ENCODE measurements at regions not wholly inside any gene's neighbourhood (a gene's known extent, or its start where the extent isn't known, plus 50 kb on each side); places are given as distances from the start of the nearest gene placed in this dataset.

DNA sequence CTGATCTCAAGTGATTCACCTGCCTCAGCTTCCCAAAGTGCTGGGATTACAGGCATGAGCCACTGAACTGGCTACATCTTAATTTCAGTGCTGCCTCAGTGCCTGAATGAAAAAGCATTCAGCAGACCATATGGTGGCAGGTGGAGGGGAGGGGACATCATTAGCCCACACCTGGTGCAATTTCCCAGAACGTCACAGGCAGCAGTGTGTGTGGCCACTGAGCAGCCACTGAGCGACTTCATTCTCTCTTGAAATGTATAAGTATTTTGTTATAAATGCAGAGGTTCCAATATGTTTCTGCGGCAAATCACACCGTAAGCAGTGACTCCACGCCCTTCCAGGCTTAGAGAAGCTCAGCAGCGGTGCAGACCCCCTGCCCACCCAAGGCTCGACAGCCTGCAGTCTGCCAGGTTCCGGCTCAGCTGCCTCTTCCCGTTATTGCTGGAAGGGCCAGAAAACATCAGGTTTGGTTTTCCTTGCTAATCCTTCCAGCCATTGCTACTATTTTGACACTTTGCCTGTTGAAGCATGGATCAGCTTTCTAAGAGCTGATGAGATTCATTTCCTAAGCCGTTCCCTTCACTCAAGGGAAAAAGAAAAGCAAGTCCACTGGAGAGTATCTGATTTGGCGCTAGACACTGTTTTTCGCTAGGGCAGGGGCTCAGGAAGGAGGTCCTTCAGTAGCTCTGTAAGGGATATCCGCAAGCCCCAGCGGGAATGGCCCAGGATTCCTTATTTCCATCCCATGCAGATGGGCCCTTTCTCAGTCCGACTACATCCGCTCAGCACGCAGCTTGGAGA lies 250.7 kb downstream of the VAPA start:
- Histone ChIP-seq H3K9me1 (ENCODE audit: insufficient read depth, low read length) (no peaks in the 10 kb centered on the region; the same call in 1 of the 2 replicates), H4K20me1 (ENCODE audit: insufficient read depth, low read length) (no peaks in the 10 kb centered on the region), H4K8ac (ENCODE audit: low read depth in 2 of 2, low read length in 2 of 2) (no peak overlapping the region), H3K36me3 (ENCODE audit: control insufficient read depth, insufficient read depth, low read length) (no peaks in the 10 kb centered on the region), H3K14ac (replicated peaks; ENCODE audit: low read depth, low read length) (no peak overlapping the region), H2BK120ac (ENCODE audit: low read depth, low read length) (no peak overlapping the region), H2AK9ac (replicated peaks; ENCODE audit: low read depth, low read length, poor library complexity) (no peak overlapping the region), H2BK5ac (ENCODE audit: low read depth, low read length, poor library complexity, severe bottlenecking) (no peak overlapping the region), H3K4ac (ENCODE audit: low read depth, low read length) (no peak overlapping the region), H2BK15ac (ENCODE audit: low read depth, low read length) (no peak overlapping the region), H3K27ac (ENCODE audit: insufficient read depth, low read length) (no peak overlapping the region), H3K27me3 (ENCODE audit: control insufficient read depth, insufficient read depth, low read length) (no peaks in the 10 kb centered on the region), H3K4me1 (ENCODE audit: control insufficient read depth, insufficient read depth, low read length) (peaks cover 5% of the 10 kb centered on the region; the same call in 1 of the 2 replicates), H3K4me2 (ENCODE audit: low read depth, low read length) (no peak overlapping the region), H2BK20ac (ENCODE audit: low read depth, low read length) (no peak overlapping the region), H3K4me3 (ENCODE audit: insufficient read depth, low read depth, low read length) (no peak overlapping the region), H3K79me1 (ENCODE audit: low read depth in 1 of 2, low read length in 2 of 2) (no peaks in the 10 kb centered on the region), H2AK5ac (ENCODE audit: low read depth, low read length) (no peak overlapping the region), H4K91ac (ENCODE audit: insufficient read depth, low read depth, low read length) (no peak overlapping the region), H3K9ac (ENCODE audit: low read depth, low read length) (no peak overlapping the region), H3K23ac (ENCODE audit: low read depth, low read length) (no peak overlapping the region), H2AFZ (replicated peaks; ENCODE audit: low read length, poor library complexity) (no peak overlapping the region), H3K18ac (ENCODE audit: low read depth, low read length) (no peak overlapping the region), H4K5ac (ENCODE audit: low read depth, low read length) (no peak overlapping the region), H3K9me3 (ENCODE audit: control insufficient read depth, insufficient read depth, low read length) (no peaks in the 10 kb centered on the region), H3K56ac (ENCODE audit: extremely low read depth, insufficient read depth, low read length) (no peak overlapping the region)
- no peak for DNase-seq
- BruUV-seq (replicated peaks) = no TSS peak
- in situ Hi-C loops (cut with MboI; ENCODE audit: low sequenced_read_pairs) (no loop called here), intact Hi-C loops (cut with micrococcal nuclease) (no loop called here), dilution Hi-C loops (cut with HindIII; ENCODE audit: low sequenced_read_pairs, unreplicated experiment) (no loop called here)
- POLR2A ChIA-PET (ENCODE audit: unreplicated experiment) = no interaction called here
- CTCF ChIA-PET = no interaction called here
- no peak for ATAC-seq (ENCODE audit: low read depth)
- 86% methylated on average over 7 of the region's 17 CpGs; no CpG with 5 or more reads in 1 of the 2 experiments for WGBS, 2 experiments (ENCODE audit: extremely low coverage in 2 of 2, insufficient read length in 1 of 2)
- no peak for TF ChIP-seq FOS (IDR thresholded peaks at IDR 0.05; ENCODE audit: low read depth, low read length)
- TF ChIP-seq BHLHE40 (IDR thresholded peaks at IDR 0.05; ENCODE audit: low read depth, low read length) = no peak
- TF ChIP-seq MAFK (IDR thresholded peaks at IDR 0.05; ENCODE audit: low read depth, low read length) = no peak
- no peak for TF ChIP-seq CHD1 (IDR thresholded peaks at IDR 0.05; ENCODE audit: low read depth, low read length)
- TF ChIP-seq POLR2A (IDR thresholded peaks at IDR 0.05; ENCODE audit: low read depth, low read length) = no peak
- TF ChIP-seq RFX5 (IDR thresholded peaks at IDR 0.05; ENCODE audit: low read depth, low read length) = no peak
- no peak for TF ChIP-seq MXI1 (IDR thresholded peaks at IDR 0.05; ENCODE audit: borderline replicate concordance, low read depth, low read length)
- TF ChIP-seq SMC3 (IDR thresholded peaks at IDR 0.05; ENCODE audit: low read depth, low read length) = no peak
- no peak for TF ChIP-seq NFE2L2 (IDR thresholded peaks at IDR 0.05; ENCODE audit: low read depth, low read length)
- no peak for TF ChIP-seq RAD21 (IDR thresholded peaks at IDR 0.05; ENCODE audit: low read length)
- no peak for TF ChIP-seq CEBPB (IDR thresholded peaks at IDR 0.05; ENCODE audit: low read depth, low read length)
- TF ChIP-seq RCOR1 (IDR thresholded peaks at IDR 0.05; ENCODE audit: insufficient replicate concordance, low read length) = no peak

All from IMR-90 (cell line).